ENCODE measurements at regions not wholly inside any gene's neighbourhood (a gene's known extent, or its start where the extent isn't known, plus 50 kb on each side); places are given as distances from the start of the nearest gene placed in this dataset.
"Not testable (repeated sequence)": the region's sequence is repeated elsewhere in the genome, so short reads cannot be mapped to it uniquely, and the experiment has no call there.

DNA sequence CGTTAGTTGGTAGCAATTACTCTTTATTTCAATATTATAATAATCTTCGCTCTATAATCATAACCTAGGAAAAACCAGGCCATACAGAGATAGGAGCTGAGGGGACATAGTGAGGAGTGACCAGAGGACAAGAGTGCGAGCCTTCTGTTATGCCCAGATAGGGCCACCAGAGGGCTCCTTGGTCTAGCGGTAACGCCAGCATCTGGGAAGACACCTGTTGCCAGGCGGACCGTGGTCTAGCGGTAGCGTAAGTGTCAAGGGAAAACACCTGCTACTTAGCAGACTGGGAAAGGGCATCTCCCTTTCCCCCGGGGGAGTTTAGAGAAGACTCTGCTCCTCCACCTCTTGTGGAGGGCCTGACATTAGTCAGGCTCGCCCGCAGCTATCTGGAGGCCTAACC is 1395.1 kb downstream of the ADGRL3 start:
- TF ChIP-seq, protein P1, sequence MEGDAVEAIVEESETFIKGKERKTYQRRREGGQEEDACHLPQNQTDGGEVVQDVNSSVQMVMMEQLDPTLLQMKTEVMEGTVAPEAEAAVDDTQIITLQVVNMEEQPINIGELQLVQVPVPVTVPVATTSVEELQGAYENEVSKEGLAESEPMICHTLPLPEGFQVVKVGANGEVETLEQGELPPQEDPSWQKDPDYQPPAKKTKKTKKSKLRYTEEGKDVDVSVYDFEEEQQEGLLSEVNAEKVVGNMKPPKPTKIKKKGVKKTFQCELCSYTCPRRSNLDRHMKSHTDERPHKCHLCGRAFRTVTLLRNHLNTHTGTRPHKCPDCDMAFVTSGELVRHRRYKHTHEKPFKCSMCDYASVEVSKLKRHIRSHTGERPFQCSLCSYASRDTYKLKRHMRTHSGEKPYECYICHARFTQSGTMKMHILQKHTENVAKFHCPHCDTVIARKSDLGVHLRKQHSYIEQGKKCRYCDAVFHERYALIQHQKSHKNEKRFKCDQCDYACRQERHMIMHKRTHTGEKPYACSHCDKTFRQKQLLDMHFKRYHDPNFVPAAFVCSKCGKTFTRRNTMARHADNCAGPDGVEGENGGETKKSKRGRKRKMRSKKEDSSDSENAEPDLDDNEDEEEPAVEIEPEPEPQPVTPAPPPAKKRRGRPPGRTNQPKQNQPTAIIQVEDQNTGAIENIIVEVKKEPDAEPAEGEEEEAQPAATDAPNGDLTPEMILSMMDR (IDR thresholded peaks at IDR 0.05), result peak in 1 of 5 experiments; percentile 20
- TF ChIP-seq POLR2A (IDR thresholded peaks at IDR 0.05), result not testable (repeated sequence)
